ENCODE measurements at regions not wholly inside any gene's neighbourhood (a gene's known extent, or its start where the extent isn't known, plus 50 kb on each side); places are given as distances from the start of the nearest gene placed in this dataset.
"Not testable (repeated sequence)": the region's sequence is repeated elsewhere in the genome, so short reads cannot be mapped to it uniquely, and the experiment has no call there.

DNA sequence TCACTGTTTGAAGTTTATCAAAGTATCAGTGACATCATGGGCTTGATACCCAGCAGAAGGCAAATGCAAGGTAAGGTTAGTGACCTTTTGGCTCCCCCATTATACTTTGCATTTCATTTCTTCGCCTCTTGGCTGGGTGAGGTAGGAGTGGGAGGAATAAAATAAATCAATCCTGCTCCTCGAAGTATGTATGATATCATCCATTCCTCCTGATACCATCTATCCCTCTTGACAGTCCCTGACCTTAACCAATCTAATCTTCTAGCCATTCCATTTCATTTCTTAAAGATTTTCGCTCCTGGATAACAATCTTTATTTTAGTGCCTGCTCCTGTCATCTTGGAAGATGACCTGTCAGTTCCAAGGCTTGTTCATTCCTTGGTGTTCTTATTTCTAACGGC, 1083.3 kb downstream of the NXPH1 start:
- TF ChIP-seq, protein P1, sequence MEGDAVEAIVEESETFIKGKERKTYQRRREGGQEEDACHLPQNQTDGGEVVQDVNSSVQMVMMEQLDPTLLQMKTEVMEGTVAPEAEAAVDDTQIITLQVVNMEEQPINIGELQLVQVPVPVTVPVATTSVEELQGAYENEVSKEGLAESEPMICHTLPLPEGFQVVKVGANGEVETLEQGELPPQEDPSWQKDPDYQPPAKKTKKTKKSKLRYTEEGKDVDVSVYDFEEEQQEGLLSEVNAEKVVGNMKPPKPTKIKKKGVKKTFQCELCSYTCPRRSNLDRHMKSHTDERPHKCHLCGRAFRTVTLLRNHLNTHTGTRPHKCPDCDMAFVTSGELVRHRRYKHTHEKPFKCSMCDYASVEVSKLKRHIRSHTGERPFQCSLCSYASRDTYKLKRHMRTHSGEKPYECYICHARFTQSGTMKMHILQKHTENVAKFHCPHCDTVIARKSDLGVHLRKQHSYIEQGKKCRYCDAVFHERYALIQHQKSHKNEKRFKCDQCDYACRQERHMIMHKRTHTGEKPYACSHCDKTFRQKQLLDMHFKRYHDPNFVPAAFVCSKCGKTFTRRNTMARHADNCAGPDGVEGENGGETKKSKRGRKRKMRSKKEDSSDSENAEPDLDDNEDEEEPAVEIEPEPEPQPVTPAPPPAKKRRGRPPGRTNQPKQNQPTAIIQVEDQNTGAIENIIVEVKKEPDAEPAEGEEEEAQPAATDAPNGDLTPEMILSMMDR (IDR thresholded peaks at IDR 0.05; ENCODE audit: low read depth, low read length): no peak
- no peak for DNase-seq (ENCODE audit: low read depth in 2 of 2)
- no peak overlapping the region for H3K4me3 ChIP-seq (replicated peaks in 1 of 2; ENCODE audit: low read depth in 2 of 2, low read length in 2 of 2)

DNA sequence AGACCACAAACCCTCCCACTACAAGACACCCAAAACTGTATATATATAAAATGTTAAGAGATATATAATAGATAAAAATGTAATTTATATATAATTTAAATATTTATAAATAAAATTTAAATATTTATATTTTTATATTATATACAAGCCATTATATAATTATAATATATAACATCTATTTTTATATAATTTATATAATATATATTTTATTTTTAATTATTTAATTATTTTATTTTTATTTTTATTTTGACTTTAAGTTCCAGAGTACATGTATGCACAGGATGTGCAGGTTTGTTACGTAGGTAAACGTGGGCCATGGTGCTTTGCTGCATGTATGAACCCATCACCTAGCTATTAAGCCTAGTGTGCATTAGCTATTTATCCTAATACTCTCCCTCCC, 1090.2 kb downstream of the NXPH1 start:
- DNase-seq (ENCODE audit: low read depth in 2 of 2): no peak
- TF ChIP-seq, protein P1 (IDR thresholded peaks at IDR 0.05; ENCODE audit: low read depth, low read length): no peak
- H3K4me3 ChIP-seq (replicated peaks in 1 of 2; ENCODE audit: low read depth in 2 of 2, low read length in 2 of 2): no peak overlapping the region

DNA sequence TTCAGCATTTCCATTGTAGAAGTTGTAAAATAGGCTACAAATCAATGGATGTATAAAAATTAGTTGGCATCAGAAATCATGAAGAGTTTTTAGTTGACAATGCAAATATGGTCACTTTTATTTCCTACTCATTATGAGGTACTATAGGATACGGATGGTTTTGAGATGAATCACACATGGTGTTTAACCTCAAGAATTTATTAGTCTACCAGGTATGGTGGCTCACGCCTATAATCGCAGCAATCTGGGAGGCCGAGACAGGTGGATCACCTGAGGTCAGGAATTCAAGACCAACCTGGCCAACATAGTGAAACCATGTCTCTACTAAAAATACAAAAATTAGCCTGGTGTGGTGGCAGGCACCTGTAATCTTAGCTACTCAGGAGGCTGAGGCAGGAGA, 1119.0 kb downstream of the NXPH1 start:
- not testable (repeated sequence) for DNase-seq (ENCODE audit: low read depth in 2 of 2); H3K4me3 ChIP-seq (replicated peaks in 1 of 2; ENCODE audit: low read depth in 2 of 2, low read length in 2 of 2)

DNA sequence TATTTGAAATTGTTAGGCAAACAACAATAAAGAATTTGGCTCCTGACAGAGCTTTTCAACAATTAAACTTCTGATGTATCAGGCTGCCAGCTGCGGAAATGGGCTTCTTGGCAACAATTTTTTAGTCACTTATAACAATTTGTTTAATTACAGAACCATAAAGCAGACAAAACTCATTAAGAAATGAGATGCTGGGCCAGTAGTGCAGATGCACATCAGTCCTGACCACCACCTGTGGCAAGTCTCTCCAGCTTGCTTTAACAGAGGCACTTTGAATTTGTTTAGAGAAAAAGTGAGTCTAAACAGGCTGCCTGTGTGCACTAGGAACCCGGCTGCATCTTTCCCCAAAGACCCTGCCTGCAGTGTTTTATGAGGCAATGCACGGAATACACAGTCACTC, 1124.4 kb downstream of the NXPH1 start:
- H3K4me3 ChIP-seq (replicated peaks in 1 of 2; ENCODE audit: low read depth in 2 of 2, low read length in 2 of 2): no peak overlapping the region
- no peak for DNase-seq (ENCODE audit: low read depth in 2 of 2)
- TF ChIP-seq, protein P1 (IDR thresholded peaks at IDR 0.05; ENCODE audit: low read depth, low read length): no peak

DNA sequence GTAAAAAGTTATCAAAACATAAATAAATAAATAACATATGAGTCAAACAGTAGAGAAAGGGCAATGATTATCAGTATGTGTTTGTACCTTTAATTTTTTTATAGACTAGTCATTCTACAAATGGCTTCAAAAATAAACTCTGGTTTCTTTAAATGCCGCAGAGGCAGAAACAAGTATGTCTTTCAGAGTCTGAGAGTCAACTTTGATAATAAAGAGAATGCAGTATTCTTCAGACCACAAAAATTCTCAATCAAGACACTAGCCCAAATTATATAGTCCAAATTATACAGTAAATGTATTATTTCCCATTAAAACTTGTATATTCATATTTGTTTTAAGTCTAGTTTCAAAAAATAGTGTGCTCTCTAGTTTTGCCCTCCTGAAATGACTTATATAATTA, 1142.3 kb downstream of the NXPH1 start:
- no peak overlapping the region for H3K4me3 ChIP-seq (replicated peaks in 1 of 2; ENCODE audit: low read depth in 2 of 2, low read length in 2 of 2)
- no peak for DNase-seq (ENCODE audit: low read depth in 2 of 2)
- TF ChIP-seq, protein P1 (IDR thresholded peaks at IDR 0.05; ENCODE audit: low read depth, low read length): no peak

DNA sequence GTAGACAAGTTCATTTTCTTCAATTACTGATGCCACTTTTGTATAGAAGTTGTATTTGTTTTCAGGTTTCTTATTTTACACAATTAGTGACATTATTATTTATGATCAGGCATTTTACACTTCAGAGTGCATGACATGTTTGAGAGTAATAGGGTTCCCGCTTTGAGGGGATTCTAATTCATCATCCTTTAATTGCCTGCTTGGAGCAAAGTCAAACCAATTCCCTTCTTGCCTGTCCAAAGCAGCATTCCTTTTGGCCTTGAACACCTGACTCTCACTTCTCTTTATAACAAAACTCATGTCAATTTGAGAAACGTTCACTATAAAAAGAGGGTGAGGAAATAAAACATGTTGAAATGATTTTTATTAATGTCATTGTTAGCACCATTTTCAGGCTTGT, 1149.4 kb downstream of the NXPH1 start:
- no peak for DNase-seq (ENCODE audit: low read depth in 2 of 2)
- TF ChIP-seq, protein P1 (IDR thresholded peaks at IDR 0.05; ENCODE audit: low read depth, low read length): no peak
- no peak overlapping the region for H3K4me3 ChIP-seq (replicated peaks in 1 of 2; ENCODE audit: low read depth in 2 of 2, low read length in 2 of 2)

DNA sequence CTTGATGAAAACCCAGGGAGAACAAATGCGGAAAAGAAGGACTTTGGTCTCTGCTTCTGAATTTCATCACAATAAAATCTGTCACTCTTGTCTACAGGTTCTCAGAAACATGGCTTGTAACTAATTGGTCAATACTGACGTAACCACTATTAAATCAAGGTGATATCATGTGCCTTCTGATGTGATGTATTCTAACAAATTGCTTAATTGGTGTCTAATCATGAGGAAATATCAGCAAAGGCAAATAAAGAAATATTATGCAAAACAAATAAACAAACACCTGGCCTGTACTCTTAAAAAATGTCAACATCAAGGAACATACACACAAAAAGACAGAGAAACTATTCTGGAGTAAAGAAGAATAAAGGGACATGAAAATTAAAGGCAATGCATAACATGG, 1165.0 kb downstream of the NXPH1 start:
- TF ChIP-seq, protein P1 (IDR thresholded peaks at IDR 0.05; ENCODE audit: low read depth, low read length): no peak
- no peak for DNase-seq (ENCODE audit: low read depth in 2 of 2)
- H3K4me3 ChIP-seq (replicated peaks in 1 of 2; ENCODE audit: low read depth in 2 of 2, low read length in 2 of 2): no peak overlapping the region

Data from cardiac fibroblast (primary cell).